Neuronal stem cell (in vitro differentiated cells): ENCODE measurements at regions not wholly inside any gene's neighbourhood (a gene's known extent, or its start where the extent isn't known, plus 50 kb on each side); places are given as distances from the start of the nearest gene placed in this dataset.

ENCODE experiments used
- DNase-seq: peaks from one replicate; pipeline ENCODE4 v3.0.0-alpha.2; 2013; ENCODE audit warnings: low spot score
- H2AFZ ChIP-seq: one replicate; pipeline ENCODE4 v1.6.1; 2013; ENCODE audit warnings: mild to moderate bottlenecking, low read length, inconsistent platforms
- H2AK5ac ChIP-seq: 2 replicates; pipeline ENCODE4 v1.6.1; 2013; ENCODE audit warnings: low read depth, mild to moderate bottlenecking, inconsistent platforms, low read length, moderate library complexity, mixed read lengths
- H2BK120ac ChIP-seq: 2 replicates; pipeline ENCODE4 v1.6.1; 2013; ENCODE audit warnings: low read depth, mild to moderate bottlenecking, inconsistent platforms, low read length, moderate library complexity, mixed read lengths
- H2BK12ac ChIP-seq: one replicate; pipeline ENCODE4 v1.6.1; 2013; ENCODE audit warnings: low read length, inconsistent platforms
- H2BK15ac ChIP-seq: 2 replicates; pipeline ENCODE4 v1.6.1; 2013; ENCODE audit warnings: mild to moderate bottlenecking, low read length, inconsistent platforms, mixed read lengths
- H2BK5ac ChIP-seq: one replicate; pipeline ENCODE4 v1.6.1; 2013; ENCODE audit warnings: inconsistent platforms, mild to moderate bottlenecking, low read length, moderate library complexity
- H3K14ac ChIP-seq: one replicate; pipeline ENCODE4 v1.6.1; 2013; ENCODE audit warnings: low read length, inconsistent platforms
- H3K18ac ChIP-seq: 2 replicates; pipeline ENCODE4 v1.6.1; 2013; ENCODE audit warnings: low read length, inconsistent platforms
- H3K23ac ChIP-seq: 2 replicates; pipeline ENCODE4 v1.6.1; 2013; ENCODE audit warnings: low read depth, mild to moderate bottlenecking, mixed read lengths, low read length, inconsistent platforms; ENCODE audit not compliant: poor library complexity
- H3K27ac ChIP-seq: replicated peaks from 3 replicates; pipeline ENCODE4 v1.5.1; 2013; ENCODE audit warnings: low read length, inconsistent platforms
- H3K27me3 ChIP-seq, 3 experiments: 2 replicates each; pipeline ENCODE4 v1.6.1; 2013; ENCODE audit warnings: low read length in 3 of 3, mild to moderate bottlenecking in 2 of 3, inconsistent platforms in 1 of 3, low read depth in 1 of 3, mixed read lengths in 1 of 3, moderate library complexity in 1 of 3; ENCODE audit not compliant: control insufficient read depth in 3 of 3, insufficient read depth in 3 of 3
- H3K36me3 ChIP-seq, 2 donors: replicated peaks in 1 of 2; 2 replicates each; pipeline ENCODE4 v1.6.1; 2013; ENCODE audit warnings: low read length in 2 of 2; ENCODE audit not compliant: control insufficient read depth in 2 of 2, insufficient read depth in 2 of 2
- H3K4ac ChIP-seq: 2 replicates; pipeline ENCODE4 v1.6.1; 2013; ENCODE audit warnings: inconsistent platforms, mild to moderate bottlenecking, low read length, moderate library complexity
- H3K4me1 ChIP-seq, 2 donors: 1 replicate in 1 of 2; 2 replicates in 1 of 2; pipeline ENCODE4 v1.6.1; 2013; ENCODE audit warnings: low read length in 2 of 2, low read depth in 1 of 2; ENCODE audit not compliant: control insufficient read depth in 2 of 2, insufficient read depth in 1 of 2
- H3K4me2 ChIP-seq: one replicate; pipeline ENCODE4 v1.6.1; 2013; ENCODE audit warnings: mild to moderate bottlenecking, low read length, inconsistent platforms; ENCODE audit not compliant: insufficient read depth, poor library complexity, severe bottlenecking
- H3K4me3 ChIP-seq, 2 donors: 2 replicates each; pipeline ENCODE4 v1.5.1; 2013; ENCODE audit warnings: low read length in 2 of 2, mild to moderate bottlenecking in 2 of 2, inconsistent platforms in 1 of 2, moderate library complexity in 1 of 2
- H3K79me1 ChIP-seq: one replicate; pipeline ENCODE4 v1.6.1; 2013; ENCODE audit warnings: low read depth, mild to moderate bottlenecking, inconsistent platforms, low read length, moderate library complexity
- H3K9ac ChIP-seq: one replicate; pipeline ENCODE4 v1.6.1; 2013; ENCODE audit warnings: mild to moderate bottlenecking, low read depth, low read length, inconsistent platforms; ENCODE audit not compliant: poor library complexity
- H3K9me3 ChIP-seq, 2 donors: replicated peaks in 1 of 2; 2 replicates each; pipeline versions ENCODE3 to v1.6.1; 2013; ENCODE audit warnings: low read length in 2 of 2, mild to moderate bottlenecking in 2 of 2, inconsistent platforms in 1 of 2, low read depth in 1 of 2, mixed read lengths in 1 of 2, moderate library complexity in 1 of 2; ENCODE audit not compliant: control insufficient read depth in 2 of 2, insufficient read depth in 1 of 2
- H4K8ac ChIP-seq: one replicate; pipeline ENCODE4 v1.6.1; 2013; ENCODE audit warnings: low read depth, mild to moderate bottlenecking, inconsistent platforms, low read length, moderate library complexity
- H4K91ac ChIP-seq: one replicate; pipeline ENCODE4 v1.6.1; 2013; ENCODE audit warnings: low read length, low read depth, mild to moderate bottlenecking, inconsistent platforms; ENCODE audit not compliant: poor library complexity
- WGBS, 2 donors: extraction: QIAGEN DNeasy Blood & Tissue Kit; methylation state at CpG; one replicate each; pipeline ENCODE4 v1.1.7; 2013; ENCODE audit warnings: missing lambda C conversion rate in 2 of 2, mixed read lengths in 1 of 2; ENCODE audit not compliant: insufficient read length in 2 of 2, insufficient replicate concordance in 1 of 2; ENCODE audit errors: extremely low coverage in 2 of 2; 5-methylcytosine and 5-hydroxymethylcytosine counted together

- H3K27ac ChIP-seq, result no peak overlapping the region
- H4K8ac ChIP-seq, result no peak overlapping the region
- DNase-seq, result no peak
- H3K18ac ChIP-seq, result peak overlapping the region; percentile 3
- no peak overlapping the region for H3K14ac ChIP-seq
- no peak overlapping the region for H4K91ac ChIP-seq
- no peak overlapping the region for H2BK120ac ChIP-seq
- no peak overlapping the region for H2AK5ac ChIP-seq
- H3K79me1 ChIP-seq, result no peaks in the 10 kb centered on the region
- H3K4me3 ChIP-seq, result no peak overlapping the region
- no peak overlapping the region for H2AFZ ChIP-seq
- no CpG with 5 or more reads among the region's 5 CpGs for WGBS, 2 donors
- H3K4ac ChIP-seq, result no peak overlapping the region
- no peaks in the 10 kb centered on the region for H3K36me3 ChIP-seq
- no peak overlapping the region for H3K4me2 ChIP-seq
- H3K23ac ChIP-seq, result no peak overlapping the region
- H3K9me3 ChIP-seq, result no peaks in the 10 kb centered on the region
- no peak overlapping the region for H2BK5ac ChIP-seq
- H3K27me3 ChIP-seq, result no peaks in the 10 kb centered on the region
- no peak overlapping the region for H3K9ac ChIP-seq
- no peak overlapping the region for H2BK12ac ChIP-seq
- H2BK15ac ChIP-seq, result no peak overlapping the region
- no peaks in the 10 kb centered on the region for H3K4me1 ChIP-seq
These were observed 1295.0 kb downstream of the JRKL start for GRCh38 chr11:97684486-97685439.

- H3K18ac ChIP-seq, result no peak overlapping the region
- H3K27me3 ChIP-seq, result no peaks in the 10 kb centered on the region
- H2BK12ac ChIP-seq, result no peak overlapping the region
- H3K9ac ChIP-seq, result no peak overlapping the region
- H3K4ac ChIP-seq, result no peak overlapping the region
- H2BK120ac ChIP-seq, result no peak overlapping the region
- H3K14ac ChIP-seq, result no peak overlapping the region
- no peak overlapping the region for H2AFZ ChIP-seq
- no peak overlapping the region for H3K4me3 ChIP-seq
- no peaks in the 10 kb centered on the region for H3K79me1 ChIP-seq
- H3K27ac ChIP-seq, result no peak overlapping the region
- H3K36me3 ChIP-seq, result no peaks in the 10 kb centered on the region
- no CpG with 5 or more reads among the region's 2 CpGs for WGBS, 2 donors
- DNase-seq, result no peak
- no peak overlapping the region for H2BK5ac ChIP-seq
- H4K91ac ChIP-seq, result no peak overlapping the region
- no peak overlapping the region for H2AK5ac ChIP-seq
- no peaks in the 10 kb centered on the region for H3K9me3 ChIP-seq
- no peak overlapping the region for H4K8ac ChIP-seq
- H3K23ac ChIP-seq, result no peak overlapping the region
- H3K4me2 ChIP-seq, result no peak overlapping the region
- no peaks in the 10 kb centered on the region for H3K4me1 ChIP-seq
- no peak overlapping the region for H2BK15ac ChIP-seq
These were observed 1295.9 kb downstream of the JRKL start for GRCh38 chr11:97685695-97686094.

GRCh38 chr11:97687111-97687510 lies 1297.3 kb downstream of the JRKL start:
- Histone ChIP-seq H2BK5ac (no peak overlapping the region), H2BK120ac (no peak overlapping the region), H3K9me3 (no peaks in the 10 kb centered on the region), H3K79me1 (no peaks in the 10 kb centered on the region), H2BK12ac (no peak overlapping the region), H2AK5ac (no peak overlapping the region), H3K27me3 (no peaks in the 10 kb centered on the region), H3K4me2 (no peak overlapping the region), H2AFZ (peak overlapping the region; percentile 46), H3K36me3 (no peaks in the 10 kb centered on the region), H2BK15ac (no peak overlapping the region), H3K4me3 (no peak overlapping the region), H4K91ac (no peak overlapping the region), H3K4me1 (no peaks in the 10 kb centered on the region), H3K4ac (no peak overlapping the region), H3K23ac (no peak overlapping the region), H3K18ac (no peak overlapping the region), H3K14ac (no peak overlapping the region), H4K8ac (no peak overlapping the region), H3K9ac (no peak overlapping the region), H3K27ac (no peak overlapping the region)
- DNase-seq, result no peak
- no CpG with 5 or more reads among the region's 4 CpGs for WGBS, 2 donors

GRCh38 chr11:97691061-97691460 lies 1301.2 kb downstream of the JRKL start:
- H3K36me3 ChIP-seq, result no peaks in the 10 kb centered on the region
- H3K4me1 ChIP-seq, result no peaks in the 10 kb centered on the region
- no peak overlapping the region for H3K18ac ChIP-seq
- no peak overlapping the region for H3K14ac ChIP-seq
- no peaks in the 10 kb centered on the region for H3K79me1 ChIP-seq
- no peak overlapping the region for H3K4me3 ChIP-seq
- H3K4me2 ChIP-seq, result no peak overlapping the region
- no peak overlapping the region for H2BK5ac ChIP-seq
- no peak overlapping the region for H2AFZ ChIP-seq
- H2AK5ac ChIP-seq, result no peak overlapping the region
- H3K9me3 ChIP-seq, result peaks cover 0 to 2% of the 10 kb centered on the region in 2 donors
- H4K8ac ChIP-seq, result no peak overlapping the region
- H3K9ac ChIP-seq, result no peak overlapping the region
- no peak overlapping the region for H4K91ac ChIP-seq
- H3K27me3 ChIP-seq, result no peaks in the 10 kb centered on the region
- H2BK120ac ChIP-seq, result no peak overlapping the region
- H2BK15ac ChIP-seq, result no peak overlapping the region
- H3K23ac ChIP-seq, result no peak overlapping the region
- H2BK12ac ChIP-seq, result no peak overlapping the region
- no CpG with 5 or more reads among the region's 1 CpG for WGBS, 2 donors
- H3K4ac ChIP-seq, result no peak overlapping the region
- H3K27ac ChIP-seq, result no peak overlapping the region
- no peak for DNase-seq
